ENCODE measurements at regions not wholly inside any gene's neighbourhood (a gene's known extent, or its start where the extent isn't known, plus 50 kb on each side); places are given as distances from the start of the nearest gene placed in this dataset.
"Not testable (repeated sequence)": the region's sequence is repeated elsewhere in the genome, so short reads cannot be mapped to it uniquely, and the experiment has no call there.

DNA sequence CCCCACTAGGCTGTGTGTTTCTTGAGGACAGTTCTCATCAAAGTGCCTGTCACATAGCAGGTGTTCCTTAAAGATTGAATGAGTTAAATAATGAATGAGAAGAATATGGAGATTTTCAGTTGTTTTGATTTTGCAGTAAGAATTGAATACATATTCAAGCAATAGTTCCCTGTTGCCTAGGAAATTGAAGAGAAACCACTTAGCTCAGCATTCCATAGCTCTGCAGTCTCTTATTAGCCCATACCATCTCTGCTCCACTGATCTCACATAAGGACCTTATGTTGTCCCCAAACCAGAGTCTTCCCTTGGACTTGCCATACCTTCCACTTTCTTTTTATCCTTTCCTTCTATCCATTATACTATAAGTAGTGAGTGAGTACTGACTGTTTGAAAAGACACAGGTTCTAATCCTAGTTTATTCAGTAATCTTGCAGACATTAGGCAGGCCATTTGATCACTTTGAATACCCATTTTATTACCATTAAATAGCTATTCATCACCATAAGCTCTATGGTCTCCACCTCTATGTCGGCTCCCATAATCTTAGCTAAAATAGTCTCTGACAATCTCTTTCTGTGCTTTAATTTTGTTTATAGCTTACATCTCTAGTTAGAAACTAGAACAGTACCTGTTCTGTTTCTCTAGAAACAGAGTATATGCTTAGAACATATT lies 1059.6 kb upstream of the SLIT2 start:
- DNase-seq: no peak

DNA sequence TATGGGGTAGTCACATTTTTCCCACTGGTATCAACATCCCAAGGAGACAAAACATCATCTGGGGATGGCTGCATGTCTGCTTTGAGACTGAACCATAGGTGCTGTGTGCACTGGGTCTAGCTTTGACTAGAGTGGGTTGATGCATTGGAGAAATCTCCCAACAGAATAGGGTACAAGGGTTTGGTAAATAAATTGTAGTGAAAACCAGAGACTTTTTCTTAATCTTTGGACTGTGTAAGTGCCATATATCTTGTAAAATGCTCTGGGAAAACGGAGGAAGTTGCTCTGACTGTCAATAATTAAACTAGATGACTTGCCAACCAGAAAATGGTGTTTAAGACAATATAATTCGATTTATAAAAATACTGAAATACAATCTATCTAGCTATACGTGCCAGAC lies 1064.0 kb upstream of the SLIT2 start:
- no peak for DNase-seq

DNA sequence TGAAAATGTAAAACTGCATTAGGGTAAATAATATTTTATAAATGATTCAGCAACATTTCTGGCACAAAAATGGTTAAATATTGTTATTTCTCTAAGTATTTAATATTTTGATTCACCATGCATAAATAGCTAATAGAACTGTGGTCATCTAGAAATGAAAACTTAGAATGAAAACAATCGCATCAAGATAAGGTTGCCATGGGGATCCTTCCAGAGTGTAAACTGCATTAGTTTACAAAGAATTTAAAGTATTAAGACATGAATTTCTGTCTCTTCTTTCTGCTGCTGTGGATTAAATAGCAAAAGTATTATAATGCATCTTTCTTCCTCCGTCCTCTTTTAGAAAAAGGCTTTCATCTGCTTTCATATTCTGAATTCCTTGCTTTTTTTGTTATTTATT lies 1064.6 kb upstream of the SLIT2 start:
- DNase-seq: no peak

DNA sequence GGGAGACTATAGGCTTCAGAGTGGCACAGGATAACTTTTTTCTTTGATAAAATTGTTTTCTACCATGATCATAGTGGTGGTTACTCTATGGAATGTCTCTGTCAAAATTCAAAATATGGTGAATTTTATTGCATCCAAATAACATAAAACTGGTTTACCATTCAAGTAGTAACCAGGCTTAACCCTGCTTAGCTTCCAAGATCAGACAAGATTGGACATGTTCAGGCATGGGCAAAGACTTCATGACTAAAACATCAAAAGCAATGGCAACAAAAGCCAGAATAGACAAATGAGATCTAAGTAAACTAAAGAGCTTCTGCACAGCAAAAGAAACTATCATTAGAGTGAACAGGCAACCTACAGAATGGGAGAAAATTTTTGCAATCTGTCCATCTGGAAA lies 1070.1 kb upstream of the SLIT2 start:
- not testable (repeated sequence) for DNase-seq

DNA sequence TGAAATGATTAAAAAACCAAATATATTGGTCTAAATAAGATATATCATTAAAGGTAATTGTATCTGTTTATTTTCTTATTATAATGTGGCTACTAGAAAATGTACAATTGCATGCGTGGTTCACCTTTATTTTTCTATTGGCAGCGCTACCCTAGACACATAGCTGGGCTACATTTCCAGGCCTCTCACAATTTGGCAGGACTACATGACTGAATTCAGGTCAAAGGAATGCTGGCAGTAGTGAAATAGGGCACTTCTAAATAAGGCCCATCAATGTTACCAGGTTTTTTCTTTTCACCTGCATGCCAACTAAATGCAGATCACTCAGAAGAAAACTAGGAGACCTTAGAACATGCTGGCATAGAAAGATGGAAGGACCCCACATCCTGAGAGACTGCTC lies 1072.9 kb upstream of the SLIT2 start:
- no peak for DNase-seq

DNA sequence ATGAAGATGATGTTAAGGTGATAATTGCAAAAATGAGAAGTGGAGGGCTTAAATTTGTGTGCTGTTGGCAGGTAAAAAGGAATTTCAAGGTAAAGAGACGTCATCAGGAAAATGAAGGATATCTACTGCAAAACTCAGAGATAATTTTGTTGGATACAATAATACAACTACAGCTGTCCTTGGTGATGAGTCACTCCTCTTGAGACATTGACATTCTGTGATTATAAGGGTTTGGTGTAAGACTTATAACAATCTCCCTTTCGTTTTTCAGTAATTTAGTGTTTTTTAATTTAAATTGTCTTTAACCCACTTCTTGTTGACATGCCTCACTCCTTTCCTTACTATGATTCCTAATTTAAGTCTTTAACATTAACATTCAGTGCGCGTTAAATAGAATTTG lies 1074.1 kb upstream of the SLIT2 start:
- DNase-seq: peak; percentile 8

DNA sequence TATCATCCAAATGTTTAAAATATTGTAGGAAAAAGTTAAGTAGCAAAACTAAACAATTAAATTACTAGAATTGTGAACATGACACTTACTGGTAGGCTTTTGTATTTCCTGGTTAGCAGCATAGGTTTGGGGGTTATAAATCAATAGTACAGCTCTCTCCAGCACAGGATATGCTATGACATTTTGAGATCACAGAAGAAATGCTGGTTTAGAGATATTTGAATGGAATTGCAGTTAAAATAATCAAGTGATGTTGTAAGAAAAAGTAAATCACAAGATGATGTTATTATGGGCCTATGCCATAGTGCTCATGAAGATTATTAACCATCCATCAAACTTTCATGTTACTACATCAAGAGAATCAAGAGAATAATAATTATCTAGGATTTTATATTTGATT lies 1079.9 kb upstream of the SLIT2 start:
- no peak for DNase-seq

DNA sequence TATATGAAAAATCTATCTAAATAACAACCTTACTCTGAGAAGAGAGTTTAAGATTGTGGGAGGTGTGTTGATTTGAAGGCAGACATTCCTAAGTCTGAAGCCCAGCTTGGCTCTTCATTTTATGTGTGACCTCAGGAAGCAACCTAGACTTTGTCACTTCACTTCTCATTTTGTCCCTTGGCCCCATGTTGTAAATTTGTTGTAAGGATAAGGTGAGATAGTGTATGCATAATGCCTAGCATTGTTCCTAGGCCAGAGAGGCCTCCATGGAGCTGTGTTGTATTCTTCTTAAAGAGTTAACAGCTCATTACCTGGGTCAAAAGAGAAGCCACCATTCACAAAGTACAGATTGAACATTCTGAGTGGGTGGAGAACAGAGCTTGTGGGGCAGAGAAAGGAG lies 1084.4 kb upstream of the SLIT2 start:
- DNase-seq: no peak

DNA sequence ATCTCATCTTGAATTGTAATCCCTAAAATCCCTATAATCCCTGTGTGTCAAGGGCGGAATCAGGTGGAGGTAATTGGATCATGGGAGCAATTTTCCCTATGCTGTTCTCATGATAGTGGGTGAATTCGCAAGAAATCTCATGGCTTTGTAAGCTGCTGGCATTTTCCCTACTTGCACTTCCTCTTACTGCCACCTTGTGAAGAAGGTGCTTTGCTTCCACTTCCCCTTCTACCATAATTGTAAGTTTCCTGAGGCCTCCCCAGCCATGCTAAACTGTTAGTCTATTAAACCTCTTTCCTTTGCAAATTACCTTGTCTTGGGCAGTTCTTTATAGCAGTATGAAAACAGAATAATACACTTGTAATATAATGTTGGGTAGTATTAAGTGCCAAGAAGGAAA lies 1087.4 kb upstream of the SLIT2 start:
- no peak for DNase-seq

DNA sequence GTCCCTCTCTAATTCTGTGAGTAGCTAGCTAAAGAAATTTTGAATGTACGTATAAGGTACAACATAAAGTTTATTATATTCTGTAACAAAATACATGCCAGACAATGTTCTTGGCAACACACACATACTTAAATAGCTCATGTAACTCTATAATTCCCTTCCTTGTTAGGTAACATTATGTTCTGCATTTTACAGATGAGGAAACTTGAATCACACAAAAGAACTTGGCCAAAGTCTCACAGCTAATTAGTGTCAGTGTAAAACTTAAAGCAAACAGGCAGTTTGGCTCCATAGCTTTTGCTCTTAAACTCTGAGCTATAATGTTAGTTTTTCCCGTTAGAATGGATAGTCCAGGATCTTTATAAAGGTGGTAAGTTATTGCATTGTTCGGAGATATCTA lies 1091.8 kb upstream of the SLIT2 start:
- DNase-seq: no peak

DNA sequence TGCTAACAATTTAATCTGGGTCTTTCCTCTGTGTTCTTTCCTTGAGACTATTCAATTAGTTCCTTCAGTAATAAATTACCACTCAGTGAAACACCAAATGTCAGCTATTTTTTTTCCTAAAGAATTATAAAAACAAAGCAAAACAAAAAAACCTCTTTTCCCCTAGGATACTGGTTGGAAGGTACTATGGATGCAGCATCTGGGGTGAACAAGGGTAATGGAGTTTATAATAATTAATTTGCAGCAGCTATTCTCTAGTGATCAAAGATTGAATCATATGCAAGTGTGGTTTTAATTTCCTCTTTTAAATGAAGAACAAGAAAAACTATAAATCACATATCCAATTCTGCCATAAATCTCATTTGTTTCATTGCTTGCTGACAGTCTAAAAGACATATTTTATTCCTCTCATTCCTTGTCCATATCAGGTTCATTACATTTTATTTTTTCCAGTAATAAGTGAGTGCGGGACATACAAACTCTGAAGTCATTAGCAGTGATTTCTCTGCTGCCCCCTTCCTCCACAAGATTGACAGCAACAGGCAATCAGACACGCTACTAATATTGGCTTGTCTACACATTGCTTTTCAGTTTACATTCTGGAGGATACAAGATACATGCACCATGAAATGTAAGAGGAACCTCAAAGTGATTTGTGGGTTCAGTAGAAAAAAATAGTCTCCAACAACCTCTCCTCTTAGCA lies 1093.4 kb upstream of the SLIT2 start:
- no peak for DNase-seq

DNA sequence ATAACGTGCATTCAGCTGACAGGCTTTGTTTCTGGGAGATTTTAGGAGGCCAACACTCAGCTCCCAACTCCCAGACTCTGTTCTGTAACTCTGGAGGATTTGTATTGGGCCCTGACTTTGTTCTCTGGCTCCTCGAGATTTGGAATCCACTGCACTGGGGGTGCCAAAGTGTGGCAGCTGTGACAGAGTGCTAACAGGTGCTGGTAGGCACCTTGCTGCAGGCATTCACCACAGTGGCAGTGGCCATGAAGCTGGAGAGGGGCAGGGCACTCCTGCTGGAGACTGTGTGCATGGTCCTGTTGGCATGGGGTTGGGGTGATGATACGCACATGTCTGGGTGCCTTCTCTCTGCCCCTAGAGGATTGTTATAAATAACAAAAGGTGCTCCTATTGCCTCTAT lies 1094.9 kb upstream of the SLIT2 start:
- no peak for DNase-seq

DNA sequence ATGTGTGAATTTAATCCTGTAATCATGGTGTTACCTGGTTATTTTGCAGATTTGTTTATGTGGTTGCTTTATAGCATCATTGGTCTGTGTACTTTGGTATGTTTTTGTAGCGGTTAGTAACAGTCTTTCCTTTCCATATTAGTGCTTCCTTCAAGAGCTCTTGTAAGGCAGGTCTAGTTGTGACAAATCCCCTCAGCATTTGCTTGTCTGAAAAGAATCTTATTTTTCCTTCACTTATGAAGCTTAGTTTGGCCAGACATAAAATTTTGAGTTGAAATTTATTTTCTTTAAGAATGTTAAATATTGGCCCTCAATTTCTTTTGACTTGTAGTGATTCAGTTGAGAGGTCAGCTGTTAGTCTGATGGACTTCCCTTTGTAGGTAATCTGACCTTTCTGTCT lies 1096.1 kb upstream of the SLIT2 start:
- DNase-seq: no peak

DNA sequence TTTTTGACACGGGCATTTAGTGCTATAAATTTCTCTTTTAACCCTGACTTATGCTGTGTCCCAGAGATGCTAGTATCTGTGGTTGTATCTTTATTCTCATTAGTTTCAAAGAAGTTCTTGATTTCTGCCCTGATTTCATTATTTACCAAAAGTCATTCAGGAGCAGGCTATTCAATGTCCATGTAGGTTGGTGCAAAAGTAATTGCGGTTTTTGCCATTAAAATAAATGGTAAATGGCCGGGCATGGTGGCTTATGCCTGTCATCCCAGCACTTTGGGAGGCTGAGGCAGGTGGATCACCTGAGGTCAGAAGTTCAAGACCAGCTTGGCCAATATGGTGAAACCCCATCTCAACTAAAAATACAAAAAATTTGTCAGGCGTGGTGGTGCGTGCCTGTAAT lies 1097.4 kb upstream of the SLIT2 start:
- DNase-seq: not testable (repeated sequence)

DNA sequence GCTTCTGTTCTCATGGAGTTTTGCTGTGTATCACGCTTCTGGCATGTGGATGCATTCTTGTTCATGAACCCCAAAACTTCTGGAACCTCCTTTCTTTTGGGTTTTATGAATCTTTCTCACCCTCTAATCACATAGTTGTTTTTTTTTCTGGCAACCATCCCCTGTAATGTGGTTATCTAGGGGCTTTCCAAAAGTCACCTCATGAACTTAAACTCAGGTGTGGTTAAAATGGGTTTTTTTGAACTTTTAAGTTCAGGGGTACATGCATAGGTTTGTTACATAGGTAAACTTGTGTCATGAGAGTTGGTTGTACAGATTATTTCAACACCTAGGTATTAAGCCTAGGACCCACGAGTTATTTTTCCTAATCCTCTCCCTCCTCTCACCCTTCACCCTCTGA lies 1099.4 kb upstream of the SLIT2 start:
- no peak for DNase-seq

DNA sequence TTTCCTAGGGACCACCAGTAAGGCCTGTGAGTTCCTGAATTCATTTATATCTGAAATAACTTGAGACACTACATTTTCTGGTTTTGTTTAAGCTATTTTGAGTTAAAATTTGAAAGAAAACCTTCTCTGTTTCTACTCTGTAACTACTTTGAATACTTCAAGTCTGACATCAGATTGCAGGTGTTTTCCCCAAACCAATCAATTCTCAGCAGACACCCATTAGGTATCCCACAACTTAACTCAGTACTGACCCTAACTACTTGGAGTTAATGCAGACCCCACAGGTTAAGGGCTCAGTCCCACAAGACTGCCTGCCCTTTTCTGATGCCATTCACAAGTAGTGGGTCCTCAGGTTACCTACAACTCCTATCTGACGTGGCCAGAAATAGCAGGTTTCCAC lies 1100.0 kb upstream of the SLIT2 start:
- DNase-seq: no peak

DNA sequence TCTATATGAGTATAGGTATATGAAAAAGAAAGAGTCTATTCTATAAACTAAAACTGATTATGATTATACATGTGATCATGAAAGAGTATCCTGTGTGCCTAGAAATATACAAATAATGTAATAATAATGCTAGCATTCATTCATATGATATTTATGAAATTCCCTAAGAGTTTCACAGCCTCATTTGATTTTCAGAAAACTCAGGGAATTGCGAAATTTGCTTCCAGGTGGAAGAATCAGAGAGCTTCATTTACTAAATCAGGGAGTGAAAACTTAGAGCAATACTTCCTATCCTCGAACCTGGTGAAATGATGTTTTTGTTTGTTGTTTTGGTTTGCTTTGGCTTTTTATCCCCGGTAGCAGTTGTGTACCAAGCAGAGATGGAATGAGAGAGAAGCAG lies 1105.7 kb upstream of the SLIT2 start:
- DNase-seq: no peak

DNA sequence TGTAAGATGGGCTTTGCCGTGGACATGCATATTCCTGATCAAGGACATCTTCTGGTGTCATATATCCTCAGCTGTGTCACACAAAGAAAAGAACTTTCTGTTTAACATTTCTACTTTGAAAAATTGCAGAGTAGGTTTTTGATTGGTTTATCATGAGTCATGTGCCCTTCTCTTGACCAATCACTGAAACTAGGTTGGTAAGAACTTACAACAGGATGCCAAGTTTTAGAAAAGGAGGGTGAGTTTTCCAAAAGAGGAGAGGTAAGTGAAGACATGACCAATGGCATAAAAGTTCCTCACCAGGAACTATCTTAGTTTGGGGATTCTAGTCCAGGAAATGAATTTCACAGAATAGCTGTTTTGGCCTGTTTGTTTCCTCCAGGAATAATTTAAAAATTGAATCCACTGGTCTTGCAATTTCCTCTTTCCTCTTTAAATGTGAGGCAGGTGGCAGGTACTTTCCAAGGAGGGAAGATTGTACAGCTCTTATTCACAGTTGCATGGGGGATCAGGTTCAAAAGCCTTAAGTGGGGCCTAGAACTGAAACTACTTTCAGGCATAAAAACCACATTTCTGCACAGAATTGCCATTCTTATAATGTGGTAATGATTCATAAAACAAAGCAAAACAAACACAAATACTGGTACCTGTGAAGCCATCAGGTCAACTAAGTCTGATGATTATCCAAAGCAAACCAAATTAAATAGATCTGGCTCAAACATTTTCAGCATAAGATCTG lies 1114.5 kb upstream of the LCORL start:
- DNase-seq: no peak

DNA sequence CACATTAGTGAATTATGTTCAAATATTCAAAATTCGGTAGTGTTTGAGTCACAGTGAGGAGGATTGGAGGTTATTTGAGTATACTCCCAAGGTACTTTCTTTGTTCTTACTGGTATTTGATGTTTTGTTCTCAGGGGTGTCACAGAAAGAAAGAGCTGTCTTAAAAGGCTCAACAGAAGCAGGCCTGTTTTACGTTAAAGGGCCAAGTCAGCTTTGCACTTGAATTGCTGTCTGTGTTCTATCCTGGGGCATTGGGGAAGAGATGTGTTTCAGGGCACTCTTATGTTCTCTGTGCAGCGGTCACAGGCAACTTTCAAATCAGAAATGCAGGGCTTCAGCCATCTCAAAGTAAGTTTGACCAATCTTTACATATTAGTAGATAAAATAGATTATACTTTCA lies 1113.1 kb upstream of the LCORL start:
- no peak for DNase-seq

DNA sequence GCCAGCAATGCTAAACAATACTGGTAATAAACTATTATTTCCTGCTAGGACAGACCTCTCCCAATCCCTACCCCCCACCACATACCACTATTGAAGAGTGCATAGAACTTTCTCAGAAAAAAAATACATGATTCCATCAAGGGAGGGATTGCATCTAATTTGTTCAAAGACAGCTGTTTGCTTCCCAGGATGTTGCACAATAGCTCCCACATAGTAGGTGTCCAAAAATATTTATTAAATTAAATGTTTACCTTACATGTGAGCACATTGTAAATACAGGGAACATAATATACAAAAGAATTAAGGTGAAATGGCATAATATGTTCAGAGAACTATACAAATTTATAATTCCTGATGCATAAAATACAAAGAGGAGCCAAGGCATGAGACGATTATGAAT lies 1111.8 kb upstream of the LCORL start:
- no peak for DNase-seq

DNA sequence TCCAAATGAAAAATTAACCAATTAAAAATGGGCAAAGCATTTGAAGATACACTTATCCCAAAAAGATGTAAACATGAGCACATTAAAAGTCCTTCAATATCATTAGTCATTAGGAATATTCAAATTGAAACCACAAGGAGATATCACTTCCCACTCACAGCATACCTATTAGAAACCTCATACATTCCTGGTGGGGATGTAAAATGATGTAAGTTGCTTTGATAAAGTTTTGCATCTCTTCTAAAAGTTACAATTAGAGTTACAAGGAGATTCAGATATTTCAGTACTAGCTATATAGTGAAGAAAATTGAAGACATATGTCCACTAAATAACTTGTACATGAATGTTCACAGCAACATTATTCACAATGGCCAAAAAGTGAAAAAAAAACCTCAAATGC lies 1109.3 kb upstream of the LCORL start:
- DNase-seq: peak; percentile 18

DNA sequence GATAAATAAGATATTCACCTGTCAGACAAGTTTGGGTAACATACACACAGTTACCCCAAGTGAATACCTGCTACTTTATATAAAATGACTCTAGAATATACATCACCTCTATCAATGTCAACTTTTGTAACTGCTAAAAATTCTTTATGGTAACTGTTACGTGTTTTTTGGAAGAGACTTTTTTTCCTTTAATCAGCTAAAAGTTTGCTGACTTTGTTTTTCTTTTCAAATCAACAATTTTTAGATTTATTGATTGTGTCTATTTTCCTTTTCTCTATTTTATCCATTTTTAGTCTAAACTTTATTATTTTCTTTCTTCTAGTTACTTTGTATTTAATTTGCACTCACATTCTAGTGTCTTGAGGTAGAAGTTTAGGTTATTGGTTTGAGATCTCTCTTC lies 1106.6 kb upstream of the LCORL start:
- no peak for DNase-seq

DNA sequence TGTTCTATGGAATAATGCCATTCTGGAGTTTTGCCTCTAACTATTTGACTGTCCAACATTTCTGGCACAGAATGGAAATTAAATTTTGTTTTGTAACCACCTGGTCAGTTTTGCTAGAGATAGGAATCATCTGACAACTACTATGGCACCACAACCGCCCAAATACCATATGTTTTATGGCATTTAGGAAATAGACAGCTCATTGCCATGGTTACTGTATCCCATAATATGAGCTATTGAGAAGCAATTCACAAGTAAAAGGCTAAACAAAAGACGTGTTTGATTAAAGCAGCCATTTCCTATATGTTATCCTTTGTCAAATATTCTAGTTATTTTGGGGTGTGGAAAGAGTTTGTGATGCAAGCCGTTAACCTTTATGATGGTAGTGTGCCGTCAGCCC lies 1105.3 kb upstream of the LCORL start:
- no peak for DNase-seq

DNA sequence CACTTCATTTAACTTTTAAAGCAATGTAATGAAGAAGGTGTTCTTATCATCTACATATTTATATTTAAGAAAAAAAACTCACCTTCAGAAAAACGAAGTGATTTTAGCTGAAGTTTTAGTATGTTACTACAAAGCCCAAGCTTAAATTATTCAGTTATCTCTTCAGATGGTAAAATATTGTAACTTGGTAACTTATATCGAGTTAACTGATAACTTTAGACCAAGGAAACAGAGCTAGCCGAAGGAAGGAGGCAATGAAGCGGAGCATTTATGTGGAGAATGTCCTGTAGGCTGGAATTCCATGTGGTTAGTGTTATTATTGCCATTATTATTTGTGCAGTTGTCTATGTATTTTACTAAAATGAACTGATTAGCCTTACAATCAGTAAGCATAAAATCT lies 1102.1 kb upstream of the LCORL start:
- no peak for DNase-seq

Data from HCEC 1CT (cell line).